ENCODE measurements at regions not wholly inside any gene's neighbourhood (a gene's known extent, or its start where the extent isn't known, plus 50 kb on each side); places are given as distances from the start of the nearest gene placed in this dataset.

GRCh38 chr9:6067426-6067825 lies 52.0 kb upstream of the RANBP6 start:
- H3K4me3 ChIP-seq, result no peak overlapping the region
- no peaks in the 10 kb centered on the region for H3K79me2 ChIP-seq (replicated peaks; ENCODE audit: insufficient read depth)
- peaks cover 9% of the 10 kb centered on the region for H3K27me3 Mint-ChIP-seq (ENCODE audit: insufficient read depth, low read depth, poor library complexity)
- no peaks in the 10 kb centered on the region for H3K27me3 ChIP-seq (ENCODE audit: insufficient read depth)
- H3K27ac Mint-ChIP-seq, result no peak overlapping the region
- no peak overlapping the region; the same call in 1 of the 2 replicates for H2AFZ ChIP-seq
- H3K27ac ChIP-seq (ENCODE audit: low read depth), result no peak overlapping the region
- H3K4me1 Mint-ChIP-seq, result no peaks in the 10 kb centered on the region
- H4K20me1 ChIP-seq (replicated peaks; ENCODE audit: insufficient read depth), result no peaks in the 10 kb centered on the region
- no peaks in the 10 kb centered on the region for H3K4me1 ChIP-seq (ENCODE audit: insufficient read depth)
- ATAC-seq (no peak), DNase-seq (ENCODE audit: low spot score) (no peak)
- 0 out of 2 replicates have a peak, but pooled peaks cover 8% of the 10 kb centered on the region for H3K9me2 ChIP-seq (ENCODE audit: insufficient read depth)
- peaks cover 30% of the 10 kb centered on the region for H3K9me3 Mint-ChIP-seq
- H3K4me3 Mint-ChIP-seq, result no peak overlapping the region
- TF ChIP-seq ZNF462 (CRISPR knock-in tag; IDR thresholded peaks at IDR 0.05) (no peak), CREB1 (CRISPR knock-in tag; IDR thresholded peaks at IDR 0.05; ENCODE audit: low read depth) (no peak), REST (IDR thresholded peaks at IDR 0.05; ENCODE audit: unreplicated experiment) (no peak), ZNF114 (CRISPR knock-in tag; IDR thresholded peaks at IDR 0.05) (no peak), STAT1 (IDR thresholded peaks at IDR 0.05; ENCODE audit: unreplicated experiment) (no peak), ZNF331 (CRISPR knock-in tag; IDR thresholded peaks at IDR 0.05; ENCODE audit: low read depth) (no peak), EZH2phosphoT487 (IDR thresholded peaks at IDR 0.05; ENCODE audit: unreplicated experiment) (no peak), NANOG (IDR thresholded peaks at IDR 0.05; ENCODE audit: borderline replicate concordance) (no peak)
- no peaks in the 10 kb centered on the region for H3F3A ChIP-seq (replicated peaks; ENCODE audit: low read depth)
- H3K36me3 ChIP-seq (ENCODE audit: insufficient read depth), result no peaks in the 10 kb centered on the region; the same call in none of the 2 replicates
- H3K4me2 ChIP-seq, result no peak overlapping the region
- peaks cover 23% of the 10 kb centered on the region for H3K36me3 Mint-ChIP-seq (ENCODE audit: low read depth)

Data from GM23338 (cell line).